ENCODE measurements at regions not wholly inside any gene's neighbourhood (a gene's known extent, or its start where the extent isn't known, plus 50 kb on each side); places are given as distances from the start of the nearest gene placed in this dataset.
"Not testable (repeated sequence)": the region's sequence is repeated elsewhere in the genome, so short reads cannot be mapped to it uniquely, and the experiment has no call there.

- not testable (repeated sequence) for H3K4me3 ChIP-seq (ENCODE audit: low read length); DNase-seq (ENCODE audit: low read depth, low spot score)
Measured at GRCh38 chr1:83251687-83252086, 747.2 kb downstream of the TTLL7 start.

GRCh38 chr1:83246780-83247179 lies 752.2 kb downstream of the TTLL7 start:
- not testable (repeated sequence) for H3K4me3 ChIP-seq (ENCODE audit: low read length); DNase-seq (ENCODE audit: low read depth, low spot score)

DNA sequence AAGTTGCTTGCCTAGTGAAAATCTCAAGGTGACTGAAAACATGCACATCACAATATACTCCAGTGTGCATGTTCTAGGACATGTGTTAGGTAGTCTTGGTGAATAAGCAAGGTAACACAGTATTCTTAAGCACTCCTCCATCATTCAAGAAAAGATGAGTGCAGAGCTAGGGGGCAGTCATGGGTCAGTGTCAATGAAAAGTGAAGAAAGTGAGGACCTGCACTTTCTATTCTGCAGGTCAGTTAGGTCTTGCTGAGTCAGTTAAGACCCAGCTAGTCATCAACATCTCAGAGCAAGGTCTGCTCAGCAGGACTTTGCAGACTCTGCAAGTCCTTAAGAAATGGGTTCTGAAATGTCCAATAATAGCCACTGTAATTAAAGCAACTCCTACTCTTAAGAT lies 754.1 kb downstream of the TTLL7 start:
- DNase-seq (ENCODE audit: low read depth, low spot score), result not testable (repeated sequence)

GRCh38 chr1:83239568-83239967 lies 759.4 kb downstream of the TTLL7 start:
- not testable (repeated sequence) for H3K4me3 ChIP-seq (ENCODE audit: low read length); DNase-seq (ENCODE audit: low read depth, low spot score)

More for the DNA sequence above, 754.1 kb downstream of the TTLL7 start:
- not testable (repeated sequence) for H3K4me3 ChIP-seq (ENCODE audit: low read length)

GRCh38 chr1:83238654-83239053 lies 760.3 kb downstream of the TTLL7 start:
- not testable (repeated sequence) for DNase-seq (ENCODE audit: low read depth, low spot score); H3K4me3 ChIP-seq (ENCODE audit: low read length)

DNA sequence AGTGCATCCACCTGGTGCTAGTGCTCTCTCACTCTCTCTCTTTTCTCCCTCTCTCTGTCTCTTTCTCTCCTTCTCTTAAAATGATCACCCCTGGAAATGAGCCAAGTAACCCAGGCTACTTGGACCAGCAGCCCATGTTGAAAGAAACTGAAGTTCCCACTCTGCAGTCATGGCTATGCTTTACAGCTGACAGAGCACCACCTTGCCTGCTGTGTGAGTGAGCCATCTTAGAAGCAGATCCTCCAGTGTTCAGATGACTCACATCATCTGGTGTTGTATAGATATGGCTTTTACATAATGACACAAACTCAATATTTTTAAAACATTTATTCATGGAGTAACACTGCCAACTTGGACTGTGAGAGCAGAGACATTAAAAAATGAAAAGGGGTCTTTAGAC lies 779.1 kb downstream of the TTLL7 start:
- DNase-seq (ENCODE audit: low read depth, low spot score); H3K4me3 ChIP-seq (ENCODE audit: low read length): not testable (repeated sequence)

DNA sequence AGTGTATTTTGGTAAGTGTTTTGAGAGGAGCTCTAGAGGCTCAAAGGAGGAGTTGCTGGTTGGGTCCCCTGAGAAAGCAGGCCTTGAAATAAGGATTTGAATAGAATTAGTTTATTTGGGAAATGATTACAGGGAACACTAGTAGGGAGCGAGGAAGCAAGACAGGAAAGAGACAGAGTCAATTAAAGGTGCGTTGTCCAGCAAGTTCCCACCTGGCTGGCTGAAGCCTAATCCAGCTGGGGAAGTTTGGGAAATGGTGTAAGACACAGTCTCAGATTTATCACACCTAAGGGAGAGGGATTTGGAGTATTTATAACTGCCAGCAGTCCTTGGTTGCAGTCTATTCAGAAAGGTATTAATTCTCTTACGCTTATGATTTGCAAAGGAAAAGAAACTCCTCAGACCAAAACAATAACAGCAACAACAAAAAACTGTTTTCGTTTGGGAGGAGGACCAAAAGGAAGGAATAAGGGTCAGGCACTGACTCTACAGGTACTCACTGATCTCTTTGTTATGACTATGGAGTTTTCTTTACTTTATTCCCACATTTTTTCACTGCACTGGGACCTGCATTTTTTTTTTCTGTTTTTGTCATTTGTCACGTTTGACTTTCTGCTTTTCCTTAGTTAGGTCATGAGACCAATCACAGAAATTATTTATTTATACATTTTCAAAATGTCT lies 780.8 kb downstream of the TTLL7 start:
- H3K4me3 ChIP-seq (ENCODE audit: low read length); DNase-seq (ENCODE audit: low read depth, low spot score): not testable (repeated sequence)

GRCh38 chr1:83214317-83214716 lies 784.6 kb downstream of the TTLL7 start:
- DNase-seq (ENCODE audit: low read depth, low spot score); H3K4me3 ChIP-seq (ENCODE audit: low read length): not testable (repeated sequence)

DNA sequence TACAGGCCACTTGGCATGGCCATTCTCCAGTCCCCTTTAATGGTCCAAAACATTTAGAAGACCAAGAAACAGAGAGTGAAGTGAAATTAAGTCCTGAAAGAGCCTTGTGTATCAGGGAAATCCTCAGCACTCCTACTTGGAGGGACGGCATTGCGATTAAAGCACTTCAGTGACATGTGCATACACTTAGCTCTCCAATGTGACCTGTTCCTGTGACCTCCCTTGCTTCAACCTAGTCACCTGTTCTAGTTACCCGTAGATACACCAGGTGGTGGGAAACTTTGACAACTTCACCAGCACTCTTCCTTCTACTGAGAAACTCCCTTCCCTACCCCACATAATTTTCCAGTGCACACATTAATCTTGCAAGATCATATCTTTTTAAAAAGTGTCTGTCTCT lies 785.3 kb downstream of the TTLL7 start:
- DNase-seq (ENCODE audit: low read depth, low spot score); H3K4me3 ChIP-seq (ENCODE audit: low read length): not testable (repeated sequence)

GRCh38 chr1:83212033-83212432 lies 786.9 kb downstream of the TTLL7 start:
- DNase-seq (ENCODE audit: low read depth, low spot score); H3K4me3 ChIP-seq (ENCODE audit: low read length): not testable (repeated sequence)

- DNase-seq (ENCODE audit: low read depth, low spot score); H3K4me3 ChIP-seq (ENCODE audit: low read length): not testable (repeated sequence)
Measured at GRCh38 chr1:83208540-83208939, 790.4 kb downstream of the TTLL7 start.

GRCh38 chr1:83194610-83195009 lies 804.3 kb downstream of the TTLL7 start:
- H3K4me3 ChIP-seq (ENCODE audit: low read length); DNase-seq (ENCODE audit: low read depth, low spot score): not testable (repeated sequence)

DNA sequence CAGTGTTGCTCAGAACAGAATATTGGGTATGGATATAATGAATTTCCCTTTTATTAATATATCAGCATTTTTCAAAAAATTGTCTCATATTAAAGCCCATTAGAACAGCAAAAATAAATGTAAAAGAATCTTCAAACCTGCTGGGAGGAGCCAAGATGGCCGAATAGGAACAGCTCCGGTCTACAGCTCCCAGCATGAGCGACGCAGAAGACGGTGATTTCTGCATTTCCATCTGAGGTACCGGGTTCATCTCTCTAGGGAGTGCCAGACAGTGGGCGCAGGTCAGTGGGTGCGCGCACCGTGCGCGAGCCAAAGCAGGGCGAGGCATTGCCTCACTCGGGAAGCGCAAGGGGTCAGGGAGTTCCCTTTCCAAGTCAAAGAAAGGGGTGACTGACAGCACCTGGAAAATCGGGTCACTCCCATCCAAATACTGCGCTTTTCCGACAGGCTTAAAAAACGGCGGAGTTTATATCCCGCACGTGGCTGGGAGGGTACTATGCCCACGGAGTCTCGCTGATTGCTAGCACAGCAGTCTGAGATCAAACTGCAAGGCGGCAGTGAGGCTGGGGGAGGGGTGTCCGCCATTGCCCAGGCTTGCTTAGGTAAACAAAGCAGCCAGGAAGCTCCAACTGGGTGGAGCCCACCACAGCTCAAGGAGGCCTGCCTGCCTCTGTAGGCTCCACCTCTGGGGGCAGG lies 816.8 kb downstream of the TTLL7 start:
- DNase-seq (ENCODE audit: low read depth, low spot score); H3K4me3 ChIP-seq (ENCODE audit: low read length): not testable (repeated sequence)

DNA sequence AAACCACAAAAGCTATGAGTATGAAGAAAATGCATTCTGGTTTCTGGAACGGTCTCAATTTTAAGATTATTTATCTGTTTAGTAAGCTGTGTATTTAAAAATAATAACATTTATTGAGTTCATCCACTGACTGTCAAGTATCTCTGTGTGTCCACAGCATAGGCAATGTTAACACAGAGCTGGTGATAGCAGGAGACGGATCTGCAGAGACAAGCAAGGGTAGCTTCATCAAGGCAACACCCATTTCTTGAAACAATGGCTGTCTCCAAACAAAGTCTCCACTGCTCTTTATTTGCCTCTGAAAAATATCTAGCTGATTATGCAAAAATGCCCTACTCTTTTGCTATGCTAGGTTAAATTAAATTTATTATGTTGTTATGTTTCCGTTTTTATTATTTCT lies 818.3 kb downstream of the TTLL7 start:
- not testable (repeated sequence) for DNase-seq (ENCODE audit: low read depth, low spot score); H3K4me3 ChIP-seq (ENCODE audit: low read length)

GRCh38 chr1:83167634-83168033 lies 831.3 kb downstream of the TTLL7 start:
- not testable (repeated sequence) for H3K4me3 ChIP-seq (ENCODE audit: low read length); DNase-seq (ENCODE audit: low read depth, low spot score)

- not testable (repeated sequence) for DNase-seq (ENCODE audit: low read depth, low spot score); H3K4me3 ChIP-seq (ENCODE audit: low read length)
Measured at GRCh38 chr1:83163879-83164475, 835.0 kb downstream of the TTLL7 start.

- DNase-seq (ENCODE audit: low read depth, low spot score); H3K4me3 ChIP-seq (ENCODE audit: low read length): not testable (repeated sequence)
Measured at GRCh38 chr1:83158924-83159323, 840.0 kb downstream of the TTLL7 start.

DNA sequence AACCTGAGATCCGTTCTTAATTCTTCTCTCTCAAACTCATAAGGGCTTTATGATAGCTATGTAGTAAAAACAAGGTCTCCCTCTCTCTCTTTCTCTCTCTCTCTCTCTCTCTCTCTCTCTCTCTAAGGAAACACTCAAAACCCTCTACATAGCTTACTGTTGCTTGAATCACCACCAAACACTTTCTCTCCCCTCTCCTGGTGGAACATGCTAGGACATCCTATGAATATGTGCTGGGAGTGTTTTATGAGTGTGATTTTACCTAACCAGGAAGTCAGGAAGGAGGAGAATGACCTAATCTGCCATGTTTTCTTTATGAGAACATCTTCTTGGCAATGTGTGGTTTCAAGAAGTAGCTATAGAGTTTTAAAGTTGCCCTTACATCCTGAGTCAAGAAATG lies 844.6 kb downstream of the TTLL7 start:
- DNase-seq (ENCODE audit: low read depth, low spot score); H3K4me3 ChIP-seq (ENCODE audit: low read length): not testable (repeated sequence)

GRCh38 chr1:83151167-83151898 lies 847.6 kb downstream of the TTLL7 start:
- not testable (repeated sequence) for DNase-seq (ENCODE audit: low read depth, low spot score); H3K4me3 ChIP-seq (ENCODE audit: low read length)
